Stimulated activated naive CD8-positive, alpha-beta T cell treated with anti-CD3 and anti-CD28 coated beads, Interleukin-15, Interleukin-2, amounts not matched to agents 100 ng/mL and 50 ng/mL, for 24 hours (primary cell): ENCODE measurements at regions not wholly inside any gene's neighbourhood (a gene's known extent, or its start where the extent isn't known, plus 50 kb on each side); places are given as distances from the start of the nearest gene placed in this dataset.

Experiments
- H3K27ac Mint-ChIP-seq: one replicate; pipeline ENCODE4 v1.8.0; 2021; ENCODE audit warnings: mild to moderate bottlenecking, mixed read lengths
- H3K27me3 Mint-ChIP-seq: one replicate; pipeline ENCODE4 v1.8.0; 2021; ENCODE audit warnings: mixed read lengths
- H3K36me3 Mint-ChIP-seq: one replicate; pipeline ENCODE4 v1.8.0; 2021; ENCODE audit warnings: low read depth, mixed read lengths
- H3K4me1 Mint-ChIP-seq: one replicate; pipeline ENCODE4 v1.8.0; 2021; ENCODE audit warnings: low read depth, mixed read lengths
- H3K4me3 Mint-ChIP-seq: one replicate; pipeline ENCODE4 v1.8.0; 2021; ENCODE audit warnings: mild to moderate bottlenecking, mixed read lengths
- H3K9me3 Mint-ChIP-seq: one replicate; pipeline ENCODE4 v1.8.0; 2021; ENCODE audit warnings: mixed read lengths

- peaks cover 52% of the 10 kb centered on the region for H3K4me1 Mint-ChIP-seq
These were observed 466.5 kb downstream of the PCNX1 start for GRCh38 chr14:71373773-71374172.

GRCh38 chr14:71374989-71375388, 467.7 kb downstream of the PCNX1 start:
- H3K27ac Mint-ChIP-seq: no peak overlapping the region
- no peaks in the 10 kb centered on the region for H3K27me3 Mint-ChIP-seq
- peaks cover 16% of the 10 kb centered on the region for H3K9me3 Mint-ChIP-seq
- peaks cover 61% of the 10 kb centered on the region for H3K4me1 Mint-ChIP-seq
- H3K36me3 Mint-ChIP-seq: peaks cover 37% of the 10 kb centered on the region
- H3K4me3 Mint-ChIP-seq: no peak overlapping the region

More at GRCh38 chr14:71373773-71374172, 466.5 kb downstream of the PCNX1 start:
- Mint-ChIP-seq H3K36me3 (peaks cover 33% of the 10 kb centered on the region), H3K27ac (peak overlapping the region; percentile 71), H3K9me3 (peaks cover 12% of the 10 kb centered on the region), H3K4me3 (no peak overlapping the region), H3K27me3 (no peaks in the 10 kb centered on the region)

- no peaks in the 10 kb centered on the region for H3K27me3 Mint-ChIP-seq
- no peak overlapping the region for H3K4me3 Mint-ChIP-seq
- peaks cover 49% of the 10 kb centered on the region for H3K4me1 Mint-ChIP-seq
- peaks cover 37% of the 10 kb centered on the region for H3K36me3 Mint-ChIP-seq
- H3K27ac Mint-ChIP-seq: no peak overlapping the region
- peaks cover 16% of the 10 kb centered on the region for H3K9me3 Mint-ChIP-seq
These were observed 469.8 kb downstream of the PCNX1 start for GRCh38 chr14:71377099-71377498.

- H3K4me3 Mint-ChIP-seq: no peak overlapping the region
- no peaks in the 10 kb centered on the region for H3K27me3 Mint-ChIP-seq
- peaks cover 16% of the 10 kb centered on the region for H3K9me3 Mint-ChIP-seq
- H3K27ac Mint-ChIP-seq: no peak overlapping the region
- H3K36me3 Mint-ChIP-seq: peaks cover 31% of the 10 kb centered on the region
- H3K4me1 Mint-ChIP-seq: peaks cover 42% of the 10 kb centered on the region
These were observed 473.0 kb downstream of the PCNX1 start for GRCh38 chr14:71380271-71380670.

- Mint-ChIP-seq H3K36me3 (peaks cover 31% of the 10 kb centered on the region), H3K27ac (no peak overlapping the region), H3K4me1 (peaks cover 39% of the 10 kb centered on the region), H3K27me3 (no peaks in the 10 kb centered on the region), H3K4me3 (no peak overlapping the region), H3K9me3 (peaks cover 13% of the 10 kb centered on the region)
These were observed 474.6 kb downstream of the PCNX1 start for GRCh38 chr14:71381814-71382213.

- Mint-ChIP-seq H3K4me1 (peaks cover 39% of the 10 kb centered on the region), H3K36me3 (peaks cover 31% of the 10 kb centered on the region), H3K27me3 (no peaks in the 10 kb centered on the region), H3K4me3 (no peak overlapping the region), H3K27ac (no peak overlapping the region), H3K9me3 (peaks cover 13% of the 10 kb centered on the region)
These were observed 475.1 kb downstream of the PCNX1 start for GRCh38 chr14:71382315-71382714.

- Mint-ChIP-seq H3K27ac (no peak overlapping the region), H3K4me3 (no peak overlapping the region), H3K27me3 (no peaks in the 10 kb centered on the region), H3K36me3 (peaks cover 19% of the 10 kb centered on the region), H3K4me1 (peaks cover 38% of the 10 kb centered on the region), H3K9me3 (peaks cover 4% of the 10 kb centered on the region)
These were observed 476.3 kb downstream of the PCNX1 start for GRCh38 chr14:71383510-71383909.

GRCh38 chr14:71384007-71384845, 477.0 kb downstream of the PCNX1 start:
- H3K9me3 Mint-ChIP-seq: no peaks in the 10 kb centered on the region
- peaks cover 14% of the 10 kb centered on the region for H3K36me3 Mint-ChIP-seq
- H3K4me1 Mint-ChIP-seq: peaks cover 31% of the 10 kb centered on the region
- H3K27me3 Mint-ChIP-seq: no peaks in the 10 kb centered on the region
- no peak overlapping the region for H3K27ac Mint-ChIP-seq
- H3K4me3 Mint-ChIP-seq: no peak overlapping the region

GRCh38 chr14:71387753-71388152, 480.5 kb downstream of the PCNX1 start:
- no peak overlapping the region for H3K27ac Mint-ChIP-seq
- H3K9me3 Mint-ChIP-seq: no peaks in the 10 kb centered on the region
- no peak overlapping the region for H3K4me3 Mint-ChIP-seq
- H3K4me1 Mint-ChIP-seq: peaks cover 32% of the 10 kb centered on the region
- no peaks in the 10 kb centered on the region for H3K27me3 Mint-ChIP-seq
- H3K36me3 Mint-ChIP-seq: peaks cover 29% of the 10 kb centered on the region

GRCh38 chr14:71388336-71388735, 481.1 kb downstream of the PCNX1 start:
- peaks cover 29% of the 10 kb centered on the region for H3K36me3 Mint-ChIP-seq
- no peak overlapping the region for H3K4me3 Mint-ChIP-seq
- no peak overlapping the region for H3K27ac Mint-ChIP-seq
- no peaks in the 10 kb centered on the region for H3K27me3 Mint-ChIP-seq
- no peaks in the 10 kb centered on the region for H3K9me3 Mint-ChIP-seq
- peaks cover 26% of the 10 kb centered on the region for H3K4me1 Mint-ChIP-seq

GRCh38 chr14:71388862-71389261, 481.6 kb downstream of the PCNX1 start:
- Mint-ChIP-seq H3K27me3 (no peaks in the 10 kb centered on the region), H3K4me3 (no peak overlapping the region), H3K36me3 (peaks cover 29% of the 10 kb centered on the region), H3K27ac (no peak overlapping the region), H3K9me3 (no peaks in the 10 kb centered on the region), H3K4me1 (peaks cover 25% of the 10 kb centered on the region)

GRCh38 chr14:71394386-71394785, 487.1 kb downstream of the PCNX1 start:
- Mint-ChIP-seq H3K36me3 (peaks cover 15% of the 10 kb centered on the region), H3K27me3 (no peaks in the 10 kb centered on the region), H3K9me3 (no peaks in the 10 kb centered on the region), H3K4me1 (peaks cover 55% of the 10 kb centered on the region), H3K27ac (no peak overlapping the region), H3K4me3 (no peak overlapping the region)

- H3K4me3 Mint-ChIP-seq: no peak overlapping the region
- no peaks in the 10 kb centered on the region for H3K27me3 Mint-ChIP-seq
- no peaks in the 10 kb centered on the region for H3K9me3 Mint-ChIP-seq
- peaks cover 59% of the 10 kb centered on the region for H3K4me1 Mint-ChIP-seq
- peak overlapping the region; percentile 29 for H3K27ac Mint-ChIP-seq
- peaks cover 11% of the 10 kb centered on the region for H3K36me3 Mint-ChIP-seq
These were observed 487.9 kb downstream of the PCNX1 start for GRCh38 chr14:71395151-71395604.

- Mint-ChIP-seq H3K4me3 (no peak overlapping the region), H3K27ac (no peak overlapping the region), H3K4me1 (peaks cover 63% of the 10 kb centered on the region), H3K36me3 (peaks cover 11% of the 10 kb centered on the region), H3K9me3 (no peaks in the 10 kb centered on the region), H3K27me3 (no peaks in the 10 kb centered on the region)
These were observed 488.4 kb downstream of the PCNX1 start for GRCh38 chr14:71395636-71396035.

GRCh38 chr14:71396050-71396677, 488.9 kb downstream of the PCNX1 start:
- H3K36me3 Mint-ChIP-seq: peaks cover 11% of the 10 kb centered on the region
- peaks cover 67% of the 10 kb centered on the region for H3K4me1 Mint-ChIP-seq
- no peaks in the 10 kb centered on the region for H3K9me3 Mint-ChIP-seq
- peak overlapping the region; percentile 57 for H3K27ac Mint-ChIP-seq
- H3K4me3 Mint-ChIP-seq: no peak overlapping the region
- H3K27me3 Mint-ChIP-seq: no peaks in the 10 kb centered on the region
